HuH-7 (cell line): ENCODE measurements at regions not wholly inside any gene's neighbourhood (a gene's known extent, or its start where the extent isn't known, plus 50 kb on each side); places are given as distances from the start of the nearest gene placed in this dataset.

ENCODE experiments used
- DNase-seq: peaks from one replicate; pipeline ENCODE4 v3.0.0; 2011; ENCODE audit warnings: low spot score

DNA sequence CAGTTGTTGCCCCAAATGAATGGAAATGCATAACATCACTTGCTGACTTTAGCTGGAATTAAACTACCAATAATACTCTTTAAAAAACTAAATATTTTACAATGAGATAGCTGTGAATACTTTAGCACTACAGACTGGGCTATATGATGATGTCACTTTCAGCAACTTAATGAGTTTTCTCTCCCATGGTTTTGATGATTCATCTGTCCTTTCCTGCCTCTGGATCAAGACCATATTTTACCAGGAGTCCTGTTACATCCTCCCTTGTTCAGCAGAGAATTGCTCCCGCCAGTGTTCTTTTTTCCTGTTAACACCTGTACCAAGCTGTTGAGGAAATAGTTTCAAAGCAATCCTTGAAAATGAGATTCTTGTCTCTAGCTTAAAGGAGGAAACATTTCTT is 543.0 kb downstream of the SPRY1 start:
- no peak for DNase-seq

DNA sequence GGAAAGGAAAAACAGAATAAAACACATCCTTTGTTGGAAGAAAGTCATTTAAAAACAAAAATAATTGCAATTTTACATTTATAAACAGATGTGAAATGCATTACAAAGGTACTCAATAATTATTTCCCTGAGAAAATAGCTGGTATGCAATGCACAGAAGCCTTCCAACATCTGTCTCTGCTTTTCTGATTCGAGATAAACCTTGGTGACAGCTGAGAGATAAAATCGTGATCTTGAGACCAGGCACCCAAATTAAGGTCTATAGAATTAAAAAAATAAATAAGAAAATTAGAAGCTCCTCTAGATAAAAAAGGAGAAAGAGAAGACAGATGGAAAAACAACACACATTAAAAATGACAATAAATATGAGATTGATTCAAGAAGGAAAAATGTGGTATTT is 544.0 kb downstream of the SPRY1 start:
- no peak for DNase-seq

DNA sequence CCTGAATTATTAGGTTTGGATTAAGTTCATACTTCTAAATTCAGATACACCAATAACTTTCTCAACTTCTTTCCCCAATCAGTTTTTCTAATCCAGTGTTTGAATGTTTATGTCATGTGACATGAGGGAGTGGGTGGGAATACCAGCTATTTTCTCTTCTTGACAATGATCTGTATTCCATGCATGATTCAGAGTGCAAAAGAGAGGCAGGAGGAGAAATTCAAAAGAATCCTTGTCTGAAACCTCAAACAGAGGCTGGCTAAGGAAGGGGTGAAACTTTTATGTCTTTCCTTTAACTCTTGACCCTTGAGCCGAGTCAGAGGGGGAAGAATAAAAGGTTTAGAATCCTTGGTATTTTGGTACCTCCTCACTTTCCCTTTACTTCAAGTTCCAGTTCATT is 544.7 kb downstream of the SPRY1 start:
- DNase-seq: no peak

GRCh38 chr4:123943976-123944375 is 547.4 kb downstream of the SPRY1 start:
- no peak for DNase-seq

DNA sequence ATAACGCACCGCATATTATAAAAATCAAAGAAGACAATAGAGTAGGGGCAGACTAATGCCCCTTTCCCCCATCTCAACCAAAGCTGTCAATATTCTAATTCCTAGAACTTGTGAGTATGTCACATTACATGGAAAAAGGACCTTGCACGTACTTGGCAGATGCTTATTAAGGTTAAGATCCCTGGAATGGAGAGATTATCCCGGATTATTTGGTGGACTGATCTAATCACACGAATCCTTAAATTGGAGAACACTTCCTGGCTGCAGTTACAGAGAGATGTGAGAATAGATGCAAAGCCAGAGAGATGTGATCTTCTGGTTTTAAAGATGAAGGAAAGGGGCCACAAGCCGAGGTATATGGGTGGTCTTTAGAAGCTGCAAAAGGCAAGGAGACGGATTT is 548.7 kb downstream of the SPRY1 start:
- no peak for DNase-seq

GRCh38 chr4:123950530-123950929 is 553.9 kb downstream of the SPRY1 start:
- no peak for DNase-seq

DNA sequence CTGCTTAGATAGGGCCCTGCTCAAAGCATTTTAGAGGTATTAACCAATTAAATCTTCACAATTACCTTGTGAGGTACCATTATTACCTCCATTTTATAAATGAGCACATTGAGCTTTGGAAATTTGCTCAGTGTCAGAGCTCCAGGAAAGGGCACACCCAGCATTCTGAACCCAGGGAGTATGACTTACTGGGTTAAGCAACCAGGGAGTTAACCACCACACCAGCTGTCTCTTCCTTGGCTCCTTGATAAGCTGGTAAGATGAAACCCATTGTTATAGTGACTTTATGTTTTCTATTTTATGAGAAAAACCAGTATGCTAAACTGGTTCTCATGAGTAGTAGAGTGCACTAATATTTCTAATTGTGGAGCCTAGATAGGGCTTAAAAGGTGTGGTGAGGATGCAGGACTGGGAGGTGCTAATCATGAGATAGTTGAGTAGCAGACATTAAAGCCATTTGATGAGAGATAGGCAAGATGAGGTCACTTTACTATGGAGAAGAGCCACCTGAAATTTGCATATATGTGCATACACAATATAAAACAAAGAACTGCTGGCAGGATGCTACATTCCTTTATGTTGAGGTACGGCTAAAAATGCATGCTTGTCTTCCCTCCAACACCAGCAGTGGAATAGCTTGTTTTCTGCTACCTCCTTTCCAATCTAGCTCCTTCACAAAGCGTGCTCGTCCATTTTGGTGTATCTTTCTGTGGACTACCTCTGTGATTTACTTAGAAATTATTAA is 556.1 kb downstream of the SPRY1 start:
- no peak for DNase-seq

- DNase-seq: no peak
Observed at GRCh38 chr4:123953566-123953965, 557.0 kb downstream of the SPRY1 start.

- no peak for DNase-seq
Observed at GRCh38 chr4:123954220-123954619, 557.6 kb downstream of the SPRY1 start.

- DNase-seq: no peak
Observed at GRCh38 chr4:123955167-123955800, 558.7 kb downstream of the SPRY1 start.

GRCh38 chr4:123956204-123956603 is 559.6 kb downstream of the SPRY1 start:
- DNase-seq: no peak

GRCh38 chr4:123966990-123967769 is 570.6 kb downstream of the SPRY1 start:
- DNase-seq: no peak

DNA sequence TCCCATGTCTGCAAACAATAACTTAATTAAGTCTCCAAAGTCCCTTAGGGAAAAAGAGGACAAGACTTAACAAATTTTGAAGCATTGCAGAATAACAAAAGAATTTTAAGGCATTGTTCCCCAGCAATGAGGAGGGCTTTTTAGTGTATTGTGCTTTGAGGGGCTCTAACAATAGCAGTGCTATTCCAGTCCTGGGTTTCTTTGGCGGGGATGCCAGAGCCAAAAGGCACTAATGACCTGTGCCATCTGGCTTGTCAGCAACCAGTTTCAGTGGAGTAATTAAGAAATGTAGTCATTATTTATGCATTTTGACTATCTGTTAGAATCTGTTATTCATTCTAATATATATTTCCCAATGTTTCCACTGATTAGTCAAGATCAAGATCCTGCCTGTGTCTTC is 575.4 kb downstream of the SPRY1 start:
- DNase-seq: no peak

GRCh38 chr4:123974386-123975149 is 578.0 kb downstream of the SPRY1 start:
- DNase-seq: no peak

GRCh38 chr4:123976285-123976684 is 579.7 kb downstream of the SPRY1 start:
- no peak for DNase-seq

DNA sequence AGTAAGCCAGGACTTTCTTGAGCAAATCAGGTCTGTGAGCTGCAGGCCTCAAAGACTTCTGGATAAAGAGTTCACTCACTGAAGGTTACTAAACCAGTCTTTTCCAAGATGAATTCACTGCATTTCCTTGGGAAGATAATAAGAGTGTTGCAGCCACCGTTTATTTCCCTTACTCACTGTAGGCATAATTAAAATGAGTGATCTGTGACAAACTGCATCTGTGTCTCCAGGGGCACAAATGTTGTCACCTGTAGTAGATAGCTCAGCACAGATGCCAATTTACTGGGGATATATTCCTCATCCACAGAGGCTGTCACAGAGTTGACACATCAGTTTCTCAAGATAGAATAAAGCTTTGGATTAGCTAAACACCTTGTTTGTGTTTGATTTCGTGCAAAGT is 580.2 kb downstream of the SPRY1 start:
- no peak for DNase-seq

DNA sequence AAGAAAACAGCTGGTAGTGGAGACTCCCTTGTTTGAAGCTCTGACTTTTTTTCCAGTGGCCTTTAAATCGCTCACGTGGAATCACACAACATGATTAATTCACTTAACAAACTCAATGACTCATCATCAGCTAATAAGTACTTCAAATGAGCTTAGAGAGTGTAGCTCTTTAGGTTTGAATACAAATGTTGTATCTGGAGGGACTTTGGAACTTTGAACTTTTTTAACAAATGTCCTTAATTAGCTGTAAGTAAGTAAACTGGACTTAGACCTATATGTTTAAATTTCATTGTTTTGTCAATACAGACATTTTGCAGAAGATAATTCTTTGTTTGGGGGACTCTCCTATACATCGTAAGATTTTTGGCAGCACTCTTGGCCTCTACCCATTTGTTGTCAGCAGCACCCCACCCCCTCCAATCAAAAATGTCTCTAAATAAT is 581.1 kb downstream of the SPRY1 start:
- no peak for DNase-seq

GRCh38 chr4:123978637-123979036 is 582.0 kb downstream of the SPRY1 start:
- no peak for DNase-seq

DNA sequence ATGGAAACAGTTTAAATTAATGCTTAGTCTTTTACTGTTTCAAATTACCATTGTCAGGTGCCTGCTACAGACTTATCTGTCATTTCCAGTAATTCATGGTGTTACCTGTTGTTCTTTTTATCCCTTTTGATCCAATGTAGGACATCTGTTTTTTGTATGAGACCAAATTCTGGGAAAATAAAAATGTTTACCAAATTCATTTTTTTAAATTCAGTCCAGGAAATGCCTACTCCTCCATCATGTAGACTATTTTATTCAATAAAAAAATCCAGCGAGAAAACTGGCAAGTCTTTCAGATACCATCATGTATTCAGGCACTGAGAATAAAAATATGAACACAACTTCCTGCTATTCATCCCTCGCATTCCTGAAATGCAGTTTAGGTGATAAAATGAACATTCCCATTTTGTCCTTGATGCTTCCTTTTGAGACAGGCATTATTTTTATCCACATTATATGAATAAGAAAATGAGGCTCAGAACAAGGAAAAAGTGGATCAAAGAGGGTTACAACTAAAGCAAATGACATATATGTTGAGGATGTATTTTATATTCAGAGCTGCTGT is 584.2 kb downstream of the SPRY1 start:
- DNase-seq: no peak

- no peak for DNase-seq
Observed at GRCh38 chr4:123984886-123985285, 588.3 kb downstream of the SPRY1 start.

- no peak for DNase-seq
Observed at GRCh38 chr4:123986268-123986798, 589.7 kb downstream of the SPRY1 start.

DNA sequence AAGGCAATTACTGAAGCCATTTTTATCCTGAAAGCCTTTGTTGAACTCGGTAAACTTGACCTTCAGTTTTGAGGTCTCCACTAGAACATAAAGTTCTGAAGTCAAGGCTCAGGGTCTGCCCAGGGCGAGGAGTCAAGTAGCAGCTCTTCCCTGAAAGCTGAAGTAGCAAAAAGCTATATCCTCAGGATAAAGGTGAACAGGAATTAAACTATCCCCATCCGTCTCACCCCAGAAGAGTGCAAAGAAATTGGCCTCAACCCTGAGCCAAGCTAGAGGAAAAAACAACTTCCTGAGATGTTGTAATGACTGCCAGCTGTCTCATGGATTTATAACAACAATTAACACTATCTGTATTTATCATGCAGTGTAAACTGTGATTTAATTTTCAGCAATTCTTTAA is 590.8 kb downstream of the SPRY1 start:
- DNase-seq: no peak
